Right atrium auricular region (tissue), 2 donors: ENCODE measurements at regions not wholly inside any gene's neighbourhood (a gene's known extent, or its start where the extent isn't known, plus 50 kb on each side); places are given as distances from the start of the nearest gene placed in this dataset.
A peak's percentile ranks its signal among the peaks of the same experiment; 100 is the strongest.

Experiments
- DNase-seq: peaks from one replicate; pipeline ENCODE4 v3.0.0-alpha.2; 2019; ENCODE audit warnings: low spot score
- H3K27ac ChIP-seq, 2 donors: fragments of 200-600 bp; sonication (generic); 1 replicate in 1 of 2; 2 replicates in 1 of 2; pipeline ENCODE4 v1.5.1; 2016 to 2019
- H3K27me3 ChIP-seq, 2 donors: fragments of 200-600 bp; sonication (generic); one replicate each; pipeline versions ENCODE4 v1.5.1 to v1.6.0; 2017 to 2019
- H3K36me3 ChIP-seq: fragments of 200-600 bp; sonication (generic); one replicate; pipeline ENCODE4 v1.5.1; 2016
- H3K4me1 ChIP-seq, 2 donors: fragments of 200-600 bp; sonication (generic); one replicate each; pipeline versions ENCODE4 v1.5.1 to v1.6.0; 2017 to 2019
- H3K4me3 ChIP-seq, 2 donors: fragments of 200-600 bp; sonication (generic); 1 replicate in 1 of 2; 2 replicates in 1 of 2; pipeline ENCODE4 v1.5.1; 2017 to 2019; ENCODE audit warnings: mild to moderate bottlenecking in 1 of 2, moderate library complexity in 1 of 2
- H3K9me3 ChIP-seq, 2 donors: fragments of 200-600 bp; sonication (generic); one replicate each; pipeline ENCODE4 v1.5.1; 2019
- TF ChIP-seq, protein P1 (sequence below), 2 donors: fragments of 200-600 bp; sonication (generic); IDR thresholded peaks; one replicate each; pipeline ENCODE4 v1.5.1; 2019; ENCODE audit warnings: antibody characterized with exemption in 2 of 2

DNA sequence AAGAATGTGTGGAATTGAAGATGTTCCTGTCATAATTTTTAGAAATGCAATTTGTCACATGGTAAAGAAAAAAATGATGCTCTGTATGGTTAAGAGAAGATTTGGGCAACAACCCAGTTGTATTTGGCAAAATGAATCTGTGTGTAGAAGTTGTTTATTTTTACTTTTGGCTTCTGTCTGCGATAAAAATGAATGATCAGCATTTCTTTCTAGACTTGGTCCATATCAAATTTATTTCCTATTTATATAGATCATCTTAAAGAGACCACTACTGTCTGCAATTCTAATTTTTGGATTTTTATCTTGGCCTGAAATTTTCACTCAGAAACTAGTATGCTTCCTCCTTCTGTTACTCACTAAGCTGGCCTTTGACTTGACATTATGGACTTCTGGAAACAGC, 396.9 kb downstream of the FAM47A start:
- TF ChIP-seq, protein P1, sequence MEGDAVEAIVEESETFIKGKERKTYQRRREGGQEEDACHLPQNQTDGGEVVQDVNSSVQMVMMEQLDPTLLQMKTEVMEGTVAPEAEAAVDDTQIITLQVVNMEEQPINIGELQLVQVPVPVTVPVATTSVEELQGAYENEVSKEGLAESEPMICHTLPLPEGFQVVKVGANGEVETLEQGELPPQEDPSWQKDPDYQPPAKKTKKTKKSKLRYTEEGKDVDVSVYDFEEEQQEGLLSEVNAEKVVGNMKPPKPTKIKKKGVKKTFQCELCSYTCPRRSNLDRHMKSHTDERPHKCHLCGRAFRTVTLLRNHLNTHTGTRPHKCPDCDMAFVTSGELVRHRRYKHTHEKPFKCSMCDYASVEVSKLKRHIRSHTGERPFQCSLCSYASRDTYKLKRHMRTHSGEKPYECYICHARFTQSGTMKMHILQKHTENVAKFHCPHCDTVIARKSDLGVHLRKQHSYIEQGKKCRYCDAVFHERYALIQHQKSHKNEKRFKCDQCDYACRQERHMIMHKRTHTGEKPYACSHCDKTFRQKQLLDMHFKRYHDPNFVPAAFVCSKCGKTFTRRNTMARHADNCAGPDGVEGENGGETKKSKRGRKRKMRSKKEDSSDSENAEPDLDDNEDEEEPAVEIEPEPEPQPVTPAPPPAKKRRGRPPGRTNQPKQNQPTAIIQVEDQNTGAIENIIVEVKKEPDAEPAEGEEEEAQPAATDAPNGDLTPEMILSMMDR (IDR thresholded peaks at IDR 0.05) = no peak
- DNase-seq = no peak
- Histone ChIP-seq H3K36me3 (no peaks in the 10 kb centered on the region), H3K9me3 (no peaks in the 10 kb centered on the region), H3K27ac (no peak overlapping the region), H3K4me1 (no peaks in the 10 kb centered on the region), H3K27me3 (no peaks in the 10 kb centered on the region), H3K4me3 (no peak overlapping the region)

DNA sequence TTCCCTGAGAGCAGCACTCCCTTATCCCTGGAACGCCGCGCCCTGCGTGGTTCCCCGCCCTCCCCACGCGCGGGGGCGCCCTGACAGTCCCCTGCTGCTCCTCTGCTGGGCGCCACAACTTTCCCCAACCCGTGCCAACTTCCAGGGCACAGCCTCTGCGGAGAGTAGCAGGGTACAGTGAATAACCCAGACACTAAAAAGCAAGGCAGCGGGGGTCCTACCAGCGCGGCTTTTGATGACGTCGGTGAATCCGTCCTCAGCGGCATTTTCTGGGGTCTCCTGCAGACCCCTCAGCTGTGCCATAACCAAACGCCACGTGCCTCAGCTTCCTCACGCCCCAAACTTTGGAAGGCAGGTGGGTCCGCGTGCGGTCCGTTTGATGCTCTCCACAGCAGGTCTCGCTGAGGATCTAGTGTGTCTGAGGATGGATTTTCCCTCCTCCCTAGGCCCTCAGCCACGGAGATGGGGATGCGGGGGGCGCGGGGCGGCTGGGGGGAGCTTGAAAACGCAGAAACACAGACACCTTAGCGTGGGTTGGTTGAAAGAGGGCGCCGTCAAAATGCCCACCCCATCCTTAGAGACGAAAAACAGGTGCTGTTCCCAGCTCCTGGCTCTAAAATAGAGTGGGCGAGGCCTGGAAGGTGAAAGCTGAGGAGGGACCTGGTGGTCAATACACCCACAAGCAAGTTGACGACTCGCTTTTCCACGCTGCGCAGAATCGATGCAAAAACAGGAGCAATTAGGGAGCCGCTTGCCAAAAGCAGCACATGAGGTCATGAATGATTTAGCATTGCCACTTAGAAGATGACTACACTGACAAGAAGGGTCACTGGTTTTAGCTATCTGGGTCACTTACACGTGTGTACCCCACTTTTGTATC, 405.6 kb downstream of the FAM47A start:
- Histone ChIP-seq H3K9me3 (no peaks in the 10 kb centered on the region), H3K27ac (no peak overlapping the region), H3K27me3 (no peaks in the 10 kb centered on the region), H3K36me3 (no peaks in the 10 kb centered on the region), H3K4me3 (peak overlapping the region; percentile 3 to 19), H3K4me1 (no peaks in the 10 kb centered on the region)
- DNase-seq = no peak
- TF ChIP-seq, protein P1 (IDR thresholded peaks at IDR 0.05) = no peak

DNA sequence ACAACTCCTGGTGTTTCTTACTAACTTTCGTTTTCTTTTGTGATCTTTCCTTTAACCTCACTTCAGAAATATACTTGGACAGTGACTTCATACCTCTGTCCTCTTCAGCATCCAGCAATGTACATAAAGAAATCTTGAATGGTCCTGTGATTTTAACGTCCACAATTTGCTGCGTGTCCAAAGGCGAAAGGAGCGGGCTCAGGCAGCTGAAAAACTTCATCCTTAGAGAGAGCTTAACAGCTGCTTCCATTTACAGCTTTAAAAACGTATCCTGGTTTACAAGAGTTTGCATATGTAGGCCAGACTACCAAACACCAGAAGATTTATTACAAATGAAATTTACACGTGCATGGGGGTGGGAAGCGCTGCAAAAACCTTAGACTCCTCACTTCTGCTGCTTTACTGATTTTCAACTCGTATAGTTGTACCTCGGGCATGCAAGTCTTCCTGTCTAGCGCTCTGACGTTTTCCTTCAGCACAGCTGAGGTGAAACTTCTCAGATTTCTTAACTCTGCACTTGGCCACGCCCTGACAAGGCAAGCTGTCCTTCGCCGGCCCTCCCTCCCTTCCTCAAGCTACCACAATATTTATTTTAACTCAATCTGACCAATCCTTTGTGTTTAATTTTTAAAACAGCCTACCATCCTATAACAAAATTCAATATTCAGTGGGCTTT, 406.4 kb downstream of the FAM47A start:
- Histone ChIP-seq H3K36me3 (no peaks in the 10 kb centered on the region), H3K4me3 (peak overlapping the region in 1 of 2 donors; percentile 19), H3K27ac (no peak overlapping the region), H3K4me1 (no peaks in the 10 kb centered on the region), H3K9me3 (no peaks in the 10 kb centered on the region), H3K27me3 (no peaks in the 10 kb centered on the region)
- no peak for DNase-seq
- TF ChIP-seq, protein P1 (IDR thresholded peaks at IDR 0.05) = no peak

DNA sequence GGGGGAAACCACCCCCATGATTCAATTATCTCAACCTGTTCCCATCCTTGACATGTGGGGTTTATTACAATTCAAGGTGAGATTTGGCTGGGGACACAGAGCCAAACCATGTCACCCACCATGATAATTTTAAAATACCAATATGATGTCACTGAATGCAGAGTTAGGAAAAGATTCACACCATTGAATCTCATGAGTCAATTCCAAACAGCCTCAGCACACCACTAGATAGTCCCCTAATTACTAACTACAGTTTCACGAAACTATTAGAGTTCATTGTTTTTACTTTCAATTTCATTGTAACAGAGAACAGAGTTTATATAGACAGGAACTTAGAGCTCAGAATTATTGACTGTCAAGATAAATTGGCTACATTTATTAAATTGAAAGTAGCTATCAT, 410.2 kb downstream of the FAM47A start:
- Histone ChIP-seq H3K27ac (no peak overlapping the region), H3K27me3 (no peaks in the 10 kb centered on the region), H3K4me3 (no peak overlapping the region), H3K36me3 (no peaks in the 10 kb centered on the region), H3K9me3 (no peaks in the 10 kb centered on the region), H3K4me1 (no peaks in the 10 kb centered on the region)
- TF ChIP-seq, protein P1 (IDR thresholded peaks at IDR 0.05) = no peak
- no peak for DNase-seq

DNA sequence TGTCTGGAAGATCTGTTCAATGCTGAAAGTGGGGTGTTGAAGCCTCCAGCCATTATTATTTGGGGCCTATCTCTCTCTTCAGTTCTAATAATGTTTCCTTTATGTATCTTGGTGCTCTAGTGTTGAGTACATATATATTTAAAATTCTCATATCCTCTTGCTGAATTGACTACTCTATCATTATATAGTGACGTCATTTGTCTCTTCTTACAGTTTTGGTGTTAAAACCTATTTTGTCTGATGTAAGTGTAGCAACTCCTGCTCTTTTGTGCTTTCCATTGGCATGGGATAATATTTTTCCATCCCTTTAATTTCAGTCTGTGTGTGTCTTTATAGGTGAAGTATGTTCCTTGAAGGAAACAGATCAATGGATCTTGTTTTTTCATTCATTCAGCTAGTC, 446.0 kb downstream of the FAM47A start:
- Histone ChIP-seq H3K27ac (no peak overlapping the region), H3K9me3 (no peaks in the 10 kb centered on the region), H3K36me3 (no peaks in the 10 kb centered on the region), H3K27me3 (no peaks in the 10 kb centered on the region), H3K4me1 (no peaks in the 10 kb centered on the region), H3K4me3 (no peak overlapping the region)
- DNase-seq = no peak
- TF ChIP-seq, protein P1 (IDR thresholded peaks at IDR 0.05) = no peak
